ENCODE measurements at regions not wholly inside any gene's neighbourhood (a gene's known extent, or its start where the extent isn't known, plus 50 kb on each side); places are given as distances from the start of the nearest gene placed in this dataset.

GRCh38 chr15:66951531-66952320, 113.7 kb upstream of the SMAD3 start:
- Mint-ChIP-seq H3K36me3 (ENCODE audit: low read depth) (no peaks in the 10 kb centered on the region), H3K4me3 (ENCODE audit: low read depth) (no peak overlapping the region), H3K27ac (no peak overlapping the region), H3K4me1 (ENCODE audit: low read depth) (peaks cover 12% of the 10 kb centered on the region), H3K27me3 (ENCODE audit: low read depth) (peaks cover 26% of the 10 kb centered on the region), H3K9me3 (no peaks in the 10 kb centered on the region)
- no peak for DNase-seq (ENCODE audit: low spot score)
- intact Hi-C loops (cut with micrococcal nuclease): no loop called here

DNA sequence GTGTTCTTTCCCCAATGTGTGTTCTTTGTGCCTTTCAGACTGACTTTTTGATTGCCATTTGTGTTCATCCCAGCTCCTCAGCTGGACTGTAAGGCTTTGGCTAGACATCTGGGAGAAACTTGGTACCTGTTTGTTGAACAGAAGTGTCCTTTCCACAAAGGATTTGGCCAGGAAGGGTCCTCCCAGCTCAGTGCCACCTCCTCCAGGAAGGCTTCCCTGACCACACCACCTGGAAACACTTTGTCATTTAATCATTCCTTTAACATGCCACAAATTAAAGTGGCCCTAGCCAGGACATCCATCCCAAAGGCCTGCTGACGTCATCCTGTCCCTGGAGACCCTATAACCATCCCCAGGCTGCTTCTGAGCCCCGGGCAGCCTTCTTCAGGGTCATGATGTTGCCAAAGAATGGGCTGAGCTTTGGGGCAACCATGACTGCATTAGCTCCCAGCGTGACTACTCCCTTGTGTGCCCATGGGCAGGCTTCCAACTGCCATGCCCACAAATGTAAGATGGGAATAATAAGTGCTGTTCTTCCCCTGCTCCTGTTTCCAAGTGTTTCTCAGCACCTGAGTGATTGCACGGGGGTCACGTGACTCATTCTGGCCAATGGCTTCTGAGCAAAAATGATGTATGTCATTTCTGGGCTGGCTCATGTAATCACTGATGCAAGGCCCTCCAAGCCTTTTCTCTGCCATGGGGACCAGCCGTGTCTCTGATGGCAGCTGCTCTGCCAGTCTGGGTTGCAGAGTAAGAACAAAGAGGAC, 112.5 kb upstream of the SMAD3 start:
- peaks cover 10% of the 10 kb centered on the region for H3K4me1 Mint-ChIP-seq (ENCODE audit: low read depth)
- no peaks in the 10 kb centered on the region for H3K9me3 Mint-ChIP-seq
- no peaks in the 10 kb centered on the region for H3K36me3 Mint-ChIP-seq (ENCODE audit: low read depth)
- intact Hi-C loops (cut with micrococcal nuclease): no loop called here
- H3K27ac Mint-ChIP-seq: no peak overlapping the region
- DNase-seq (ENCODE audit: low spot score): no peak
- peaks cover 26% of the 10 kb centered on the region for H3K27me3 Mint-ChIP-seq (ENCODE audit: low read depth)
- no peak overlapping the region for H3K4me3 Mint-ChIP-seq (ENCODE audit: low read depth)

GRCh38 chr15:66953523-66954229, 111.7 kb upstream of the SMAD3 start:
- Mint-ChIP-seq H3K27me3 (ENCODE audit: low read depth) (peaks cover 26% of the 10 kb centered on the region), H3K4me3 (ENCODE audit: low read depth) (no peak overlapping the region), H3K36me3 (ENCODE audit: low read depth) (no peaks in the 10 kb centered on the region), H3K9me3 (no peaks in the 10 kb centered on the region), H3K4me1 (ENCODE audit: low read depth) (peaks cover 6% of the 10 kb centered on the region), H3K27ac (no peak overlapping the region)
- no peak for DNase-seq (ENCODE audit: low spot score)
- intact Hi-C loops (cut with micrococcal nuclease): no loop called here

GRCh38 chr15:66954601-66955000, 110.8 kb upstream of the SMAD3 start:
- intact Hi-C loops (cut with micrococcal nuclease): no loop called here
- peaks cover 26% of the 10 kb centered on the region for H3K27me3 Mint-ChIP-seq (ENCODE audit: low read depth)

GRCh38 chr15:66955001-66955516, 110.3 kb upstream of the SMAD3 start:
- Mint-ChIP-seq H3K9me3 (no peaks in the 10 kb centered on the region), H3K4me1 (ENCODE audit: low read depth) (peaks cover 6% of the 10 kb centered on the region), H3K27ac (no peak overlapping the region), H3K27me3 (ENCODE audit: low read depth) (peaks cover 24% of the 10 kb centered on the region), H3K36me3 (ENCODE audit: low read depth) (no peaks in the 10 kb centered on the region), H3K4me3 (ENCODE audit: low read depth) (no peak overlapping the region)
- no peak for DNase-seq (ENCODE audit: low spot score)
- intact Hi-C loops (cut with micrococcal nuclease): no loop called here

More at GRCh38 chr15:66954601-66955000, 110.8 kb upstream of the SMAD3 start:
- Mint-ChIP-seq H3K4me3 (ENCODE audit: low read depth) (no peak overlapping the region), H3K4me1 (ENCODE audit: low read depth) (peaks cover 6% of the 10 kb centered on the region), H3K27ac (no peak overlapping the region), H3K36me3 (ENCODE audit: low read depth) (no peaks in the 10 kb centered on the region), H3K9me3 (no peaks in the 10 kb centered on the region)
- DNase-seq (ENCODE audit: low spot score): no peak

DNA sequence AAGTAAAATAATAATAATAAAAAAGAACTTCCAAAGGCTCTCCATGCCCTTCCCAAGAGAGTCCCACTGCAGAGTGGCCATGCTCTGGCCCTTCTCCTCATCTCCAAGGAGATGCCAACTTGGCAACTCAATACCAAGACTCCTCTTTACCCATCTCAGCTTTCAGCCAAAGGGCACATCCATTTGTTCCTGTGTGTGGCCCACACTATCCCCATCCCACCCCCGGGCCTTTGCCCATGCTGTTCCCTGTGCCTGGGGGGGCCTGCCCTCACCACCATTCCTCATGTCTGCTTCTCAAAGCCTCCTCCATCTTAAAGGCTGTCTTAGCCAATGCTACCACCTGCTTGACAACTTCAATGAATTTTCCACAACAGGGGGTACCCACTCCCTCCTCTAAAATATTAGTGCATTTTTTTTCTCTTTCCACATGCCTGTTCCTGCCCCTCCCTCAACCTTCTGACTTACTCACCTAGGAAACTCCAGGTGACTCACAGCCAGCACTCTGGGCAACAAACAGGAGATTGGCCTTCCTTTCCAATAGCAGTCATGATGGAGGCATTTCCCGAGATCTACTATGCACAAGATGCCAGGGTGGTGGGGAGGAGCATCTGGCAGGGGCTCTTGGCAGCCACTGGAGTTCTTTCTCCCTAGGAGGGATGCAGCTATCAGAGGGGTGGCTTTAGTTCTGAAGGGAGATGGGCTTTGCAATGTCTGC, 109.4 kb upstream of the SMAD3 start:
- H3K4me1 Mint-ChIP-seq (ENCODE audit: low read depth): peaks cover 6% of the 10 kb centered on the region
- intact Hi-C loops (cut with micrococcal nuclease): no loop called here
- no peak for DNase-seq (ENCODE audit: low spot score)
- H3K36me3 Mint-ChIP-seq (ENCODE audit: low read depth): no peaks in the 10 kb centered on the region
- no peak overlapping the region for H3K4me3 Mint-ChIP-seq (ENCODE audit: low read depth)
- H3K27me3 Mint-ChIP-seq (ENCODE audit: low read depth): peaks cover 15% of the 10 kb centered on the region
- H3K9me3 Mint-ChIP-seq: no peaks in the 10 kb centered on the region
- no peak overlapping the region for H3K27ac Mint-ChIP-seq

DNA sequence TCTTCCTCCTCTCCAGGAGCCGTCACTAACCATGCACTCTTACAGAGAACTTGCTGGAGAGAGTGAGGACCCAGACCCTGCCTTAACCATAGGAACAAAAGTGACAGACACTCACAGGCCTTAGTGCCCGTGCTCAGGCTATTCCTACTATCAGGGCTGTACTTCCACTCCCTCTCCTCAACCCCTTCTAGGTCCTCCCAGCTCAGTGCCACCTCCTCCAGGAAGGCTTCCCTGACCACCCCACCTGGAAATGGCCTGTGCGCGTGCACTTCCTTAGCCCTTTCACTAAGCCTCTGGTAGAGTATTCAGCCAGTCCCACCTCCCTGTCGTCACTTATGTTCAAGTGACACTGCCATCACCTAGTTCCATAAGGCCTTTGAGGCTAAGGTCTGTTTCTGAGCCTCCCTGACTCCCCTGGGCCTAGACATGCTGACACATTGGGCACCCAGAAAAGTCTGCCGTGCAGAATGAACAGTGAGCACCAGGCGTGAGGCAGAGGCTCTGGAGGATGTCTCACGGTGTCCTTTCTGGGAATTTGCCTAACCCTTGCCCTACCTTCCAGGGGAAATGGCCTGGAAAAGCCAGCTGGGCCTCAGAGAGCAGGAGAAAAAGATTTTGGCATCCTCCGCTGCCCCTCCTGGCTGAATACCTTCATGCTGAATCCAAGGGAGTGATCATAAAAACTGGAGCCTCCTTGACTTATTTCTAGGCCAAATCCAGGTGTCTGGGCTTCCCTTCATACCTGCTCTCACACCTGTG, 108.6 kb upstream of the SMAD3 start:
- no peaks in the 10 kb centered on the region for H3K9me3 Mint-ChIP-seq
- intact Hi-C loops (cut with micrococcal nuclease): no loop called here
- no peaks in the 10 kb centered on the region for H3K36me3 Mint-ChIP-seq (ENCODE audit: low read depth)
- H3K27ac Mint-ChIP-seq: no peak overlapping the region
- H3K4me3 Mint-ChIP-seq (ENCODE audit: low read depth): no peak overlapping the region
- H3K4me1 Mint-ChIP-seq (ENCODE audit: low read depth): peaks cover 8% of the 10 kb centered on the region
- no peak for DNase-seq (ENCODE audit: low spot score)
- peaks cover 11% of the 10 kb centered on the region for H3K27me3 Mint-ChIP-seq (ENCODE audit: low read depth)

DNA sequence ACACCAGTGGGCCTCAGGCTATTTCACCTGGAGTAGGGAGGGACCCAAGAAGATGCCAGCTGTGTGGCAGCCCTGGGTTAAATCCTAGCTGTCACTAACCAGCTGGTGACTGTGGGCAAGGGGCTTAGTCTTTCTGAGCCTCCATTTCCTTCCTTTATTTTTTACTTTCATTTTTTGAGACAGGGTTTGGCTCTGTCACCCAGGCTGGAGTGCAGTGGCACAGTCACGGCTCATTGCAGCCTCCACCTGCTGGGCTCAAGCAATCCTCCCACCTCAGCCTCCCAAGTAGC, 108.0 kb upstream of the SMAD3 start:
- intact Hi-C loops (cut with micrococcal nuclease): no loop called here
- Mint-ChIP-seq H3K4me1 (ENCODE audit: low read depth) (peaks cover 8% of the 10 kb centered on the region), H3K9me3 (no peaks in the 10 kb centered on the region), H3K27me3 (ENCODE audit: low read depth) (peaks cover 6% of the 10 kb centered on the region), H3K36me3 (ENCODE audit: low read depth) (no peaks in the 10 kb centered on the region), H3K27ac (no peak overlapping the region), H3K4me3 (ENCODE audit: low read depth) (no peak overlapping the region)
- no peak for DNase-seq (ENCODE audit: low spot score)

- no peak overlapping the region for H3K4me3 Mint-ChIP-seq (ENCODE audit: low read depth)
- H3K27ac Mint-ChIP-seq: no peak overlapping the region
- H3K4me1 Mint-ChIP-seq (ENCODE audit: low read depth): peaks cover 8% of the 10 kb centered on the region
- peaks cover 4% of the 10 kb centered on the region for H3K27me3 Mint-ChIP-seq (ENCODE audit: low read depth)
- H3K9me3 Mint-ChIP-seq: no peaks in the 10 kb centered on the region
- no peaks in the 10 kb centered on the region for H3K36me3 Mint-ChIP-seq (ENCODE audit: low read depth)
- intact Hi-C loops (cut with micrococcal nuclease): no loop called here
- DNase-seq (ENCODE audit: low spot score): no peak
Observed at GRCh38 chr15:66959066-66959465, 106.3 kb upstream of the SMAD3 start.

DNA sequence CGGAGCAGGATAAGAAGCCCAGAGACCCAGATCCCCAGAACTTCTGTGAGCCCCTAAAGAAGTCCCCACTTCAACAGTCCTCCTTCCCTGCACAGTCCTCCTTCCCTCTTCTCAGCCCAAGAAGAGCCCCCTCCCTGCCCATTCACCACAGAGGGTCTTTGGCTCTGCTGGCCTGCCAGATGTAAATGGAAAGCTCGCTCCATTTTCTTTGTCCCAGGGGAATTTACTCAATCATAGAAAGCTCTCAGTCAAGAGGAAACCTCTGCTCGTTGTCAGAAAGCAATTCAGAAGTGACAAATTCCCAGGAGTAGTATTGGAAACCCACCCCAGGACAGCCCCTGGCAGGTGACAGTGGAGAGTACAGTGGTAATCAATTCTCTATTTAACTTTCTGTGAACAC, 105.5 kb upstream of the SMAD3 start:
- Mint-ChIP-seq H3K4me3 (ENCODE audit: low read depth) (no peak overlapping the region), H3K4me1 (ENCODE audit: low read depth) (peaks cover 8% of the 10 kb centered on the region), H3K27me3 (ENCODE audit: low read depth) (peaks cover 4% of the 10 kb centered on the region), H3K9me3 (no peaks in the 10 kb centered on the region), H3K36me3 (ENCODE audit: low read depth) (no peaks in the 10 kb centered on the region), H3K27ac (no peak overlapping the region)
- intact Hi-C loops (cut with micrococcal nuclease): no loop called here
- no peak for DNase-seq (ENCODE audit: low spot score)

DNA sequence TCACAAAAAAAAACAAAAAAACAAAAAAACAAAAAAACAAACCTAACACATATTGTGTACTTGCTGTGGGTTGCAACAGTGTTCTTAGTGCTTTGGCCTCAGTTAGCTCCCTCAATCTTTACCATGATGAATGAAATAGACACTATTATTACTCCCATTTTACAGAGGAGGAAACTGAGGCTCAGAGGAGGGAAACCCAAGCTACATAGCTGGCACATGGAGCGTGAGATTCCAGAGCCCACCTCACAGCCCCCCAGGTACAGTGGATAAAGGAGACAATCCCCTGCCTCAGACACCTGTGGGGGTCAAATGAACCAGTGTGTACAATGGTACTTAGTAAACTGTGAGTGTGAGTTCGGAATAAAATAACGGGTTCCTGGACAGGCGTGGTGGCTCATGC, 104.9 kb upstream of the SMAD3 start:
- DNase-seq (ENCODE audit: low spot score): no peak
- H3K27me3 Mint-ChIP-seq (ENCODE audit: low read depth): peaks cover 4% of the 10 kb centered on the region
- H3K9me3 Mint-ChIP-seq: no peaks in the 10 kb centered on the region
- no peaks in the 10 kb centered on the region for H3K36me3 Mint-ChIP-seq (ENCODE audit: low read depth)
- H3K4me1 Mint-ChIP-seq (ENCODE audit: low read depth): peaks cover 8% of the 10 kb centered on the region
- H3K27ac Mint-ChIP-seq: no peak overlapping the region
- intact Hi-C loops (cut with micrococcal nuclease): no loop called here
- H3K4me3 Mint-ChIP-seq (ENCODE audit: low read depth): no peak overlapping the region

- Mint-ChIP-seq H3K27ac (no peak overlapping the region), H3K4me3 (ENCODE audit: low read depth) (no peak overlapping the region), H3K4me1 (ENCODE audit: low read depth) (peaks cover 2% of the 10 kb centered on the region), H3K27me3 (ENCODE audit: low read depth) (peaks cover 1% of the 10 kb centered on the region), H3K36me3 (ENCODE audit: low read depth) (no peaks in the 10 kb centered on the region), H3K9me3 (no peaks in the 10 kb centered on the region)
- no peak for DNase-seq (ENCODE audit: low spot score)
- intact Hi-C loops (cut with micrococcal nuclease): no loop called here
Observed at GRCh38 chr15:66961407-66961884, 104.0 kb upstream of the SMAD3 start.

All from activated T-helper 2 cell treated with anti-CD3 and anti-CD28 coated beads, Interferon-gamma antibody, Interleukin-2, Interleukin-4, amounts not matched to agents 10 μg/mL and 5 μg/mL and 100 μg/mL, durations not matched to agents 14 hours and 24 hours and 36 hours (primary cell).